Astrocyte (in vitro differentiated cells and primary cell): ENCODE measurements at regions not wholly inside any gene's neighbourhood (a gene's known extent, or its start where the extent isn't known, plus 50 kb on each side); places are given as distances from the start of the nearest gene placed in this dataset.
"Not testable (repeated sequence)": the region's sequence is repeated elsewhere in the genome, so short reads cannot be mapped to it uniquely, and the experiment has no call there.

ENCODE experiments used
- CTCF ChIP-seq: IDR thresholded peaks from 2 replicates; pipeline ENCODE4 v1.5.1; 2011; ENCODE audit warnings: low read depth, mild to moderate bottlenecking, inconsistent platforms, low read length, moderate library complexity; ENCODE audit not compliant: insufficient read depth
- EZH2 ChIP-seq: IDR thresholded peaks from 2 replicates; pipeline ENCODE4 v1.6.1; 2012; ENCODE audit warnings: mild to moderate bottlenecking, low read length, inconsistent platforms; ENCODE audit not compliant: insufficient read depth

- not testable (repeated sequence) for TF ChIP-seq CTCF, EZH2
Observed at GRCh38 chr7:106436933-106437332, 152.2 kb upstream of the NAMPT start.
